GM12874 (cell line): ENCODE measurements at regions not wholly inside any gene's neighbourhood (a gene's known extent, or its start where the extent isn't known, plus 50 kb on each side); places are given as distances from the start of the nearest gene placed in this dataset.

Experiments
- CTCF ChIP-seq: IDR thresholded peaks from 2 replicates; pipeline ENCODE4 v1.5.1; 2011; ENCODE audit warnings: low read depth, mild to moderate bottlenecking, control low read depth, low read length, moderate library complexity; ENCODE audit not compliant: insufficient read depth

DNA sequence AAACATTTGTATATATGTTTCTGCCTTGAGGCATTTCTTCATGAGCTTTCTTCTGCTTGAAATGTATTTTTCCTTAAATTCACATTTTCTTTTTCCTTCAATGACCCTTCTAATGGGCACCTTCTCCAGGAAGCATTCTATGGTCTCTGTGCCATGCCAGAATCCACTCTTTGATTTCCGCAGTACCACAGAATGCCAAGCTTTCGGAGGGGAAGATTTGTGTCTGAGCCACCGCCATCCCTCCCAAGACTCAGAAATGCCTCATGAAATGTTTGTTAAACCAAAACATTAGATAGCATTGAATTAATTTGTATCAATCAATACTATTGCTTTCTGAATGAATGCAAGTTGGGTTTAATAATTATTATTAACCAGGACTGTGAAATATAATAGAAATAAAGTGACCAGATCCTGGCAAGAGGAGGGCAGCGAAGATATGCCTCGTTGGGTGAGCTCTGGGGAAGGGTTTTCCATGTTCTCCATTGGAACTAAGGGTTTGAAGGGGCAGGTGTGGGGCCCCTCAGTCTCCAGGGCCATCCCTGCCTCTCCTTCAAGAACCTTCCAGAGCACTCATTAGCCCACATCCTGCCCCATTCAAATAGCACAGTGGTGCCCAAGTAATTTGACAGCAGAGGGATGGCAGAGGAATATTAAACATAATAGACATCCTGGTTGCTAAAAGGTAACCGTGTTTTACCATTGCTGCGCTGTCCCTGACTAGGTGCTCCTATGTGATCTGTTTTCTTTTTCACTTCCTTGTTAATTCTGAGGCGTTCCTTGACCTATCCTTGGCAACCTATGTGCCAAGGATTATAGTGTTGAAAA, 189.6 kb downstream of the MYCN start:
- TF ChIP-seq CTCF, result no peak

DNA sequence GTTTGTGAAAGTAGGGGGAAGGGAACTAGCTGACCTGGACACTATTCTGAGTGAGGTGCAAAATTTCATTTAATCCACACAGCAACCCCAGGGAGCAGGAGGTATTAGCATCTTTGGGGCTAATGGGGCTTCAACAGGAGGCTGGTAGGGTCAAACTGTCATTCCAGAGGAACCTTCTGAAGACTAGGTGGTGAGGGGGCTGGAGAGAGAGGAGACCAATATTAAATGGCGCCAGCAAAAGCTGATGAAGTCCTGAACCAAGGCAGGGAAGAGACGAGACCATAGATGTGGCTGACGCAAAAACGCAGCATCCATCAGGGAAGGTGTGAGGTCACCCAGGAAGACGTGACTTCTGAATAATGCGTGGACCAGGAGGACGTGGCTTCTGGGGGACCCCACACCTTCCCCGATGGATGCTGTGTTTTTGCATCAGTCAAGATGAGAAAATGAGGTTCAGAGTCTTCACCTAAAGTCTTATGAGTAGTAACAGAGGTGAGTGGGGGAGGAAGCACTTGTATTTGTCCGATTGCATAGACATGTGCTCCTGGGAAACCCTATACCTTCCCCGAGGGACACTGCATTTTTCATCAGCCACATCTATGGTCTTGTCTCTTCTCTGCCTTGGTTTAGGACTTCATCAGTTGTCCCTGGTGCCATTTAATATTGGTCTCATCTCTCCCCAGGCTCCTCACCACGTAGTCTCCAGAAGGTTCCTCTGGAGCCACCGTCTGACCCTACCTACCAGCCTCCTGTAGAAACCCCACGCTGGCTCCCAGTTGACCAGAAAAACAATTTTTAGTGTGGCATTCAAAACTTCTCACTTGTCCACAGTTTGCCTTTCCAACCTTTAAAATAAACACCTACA, 188.6 kb downstream of the MYCN start:
- no peak for TF ChIP-seq CTCF

GRCh38 chr2:16127958-16128357, 187.6 kb downstream of the MYCN start:
- TF ChIP-seq CTCF, result no peak

DNA sequence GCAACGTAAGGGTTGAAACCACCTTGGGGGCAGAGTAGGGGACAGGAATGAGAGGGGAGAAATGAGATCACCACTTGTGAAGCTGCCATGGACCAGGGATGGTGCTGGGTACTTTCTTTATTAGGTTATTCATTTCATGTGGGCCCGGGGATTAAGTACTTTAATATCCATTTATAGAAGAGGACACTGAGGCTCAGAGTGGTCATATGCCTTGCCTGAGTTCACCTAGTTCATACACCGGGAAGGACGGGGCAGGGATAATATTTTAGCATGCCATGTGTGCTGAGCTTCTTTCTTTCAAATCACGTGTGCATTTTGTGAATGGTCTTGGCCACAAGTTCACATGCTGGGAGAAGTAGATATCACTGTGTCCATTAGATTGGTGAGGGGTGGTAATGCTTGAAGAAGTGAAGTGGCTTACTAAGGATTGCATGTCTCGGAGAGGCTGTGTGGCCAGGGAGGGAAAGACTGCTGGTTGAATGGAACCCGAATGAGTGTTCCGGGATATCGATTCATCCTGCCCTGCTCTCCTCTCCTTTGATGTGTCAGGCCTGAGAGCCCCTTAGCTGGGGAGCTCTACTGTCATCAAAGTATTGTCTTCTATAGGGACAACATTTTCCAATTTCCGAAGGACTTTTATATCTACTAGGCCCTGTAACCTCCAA, 187.1 kb downstream of the MYCN start:
- no peak for TF ChIP-seq CTCF

- no peak for TF ChIP-seq CTCF
Observed at GRCh38 chr2:16126517-16127275, 186.3 kb downstream of the MYCN start.

DNA sequence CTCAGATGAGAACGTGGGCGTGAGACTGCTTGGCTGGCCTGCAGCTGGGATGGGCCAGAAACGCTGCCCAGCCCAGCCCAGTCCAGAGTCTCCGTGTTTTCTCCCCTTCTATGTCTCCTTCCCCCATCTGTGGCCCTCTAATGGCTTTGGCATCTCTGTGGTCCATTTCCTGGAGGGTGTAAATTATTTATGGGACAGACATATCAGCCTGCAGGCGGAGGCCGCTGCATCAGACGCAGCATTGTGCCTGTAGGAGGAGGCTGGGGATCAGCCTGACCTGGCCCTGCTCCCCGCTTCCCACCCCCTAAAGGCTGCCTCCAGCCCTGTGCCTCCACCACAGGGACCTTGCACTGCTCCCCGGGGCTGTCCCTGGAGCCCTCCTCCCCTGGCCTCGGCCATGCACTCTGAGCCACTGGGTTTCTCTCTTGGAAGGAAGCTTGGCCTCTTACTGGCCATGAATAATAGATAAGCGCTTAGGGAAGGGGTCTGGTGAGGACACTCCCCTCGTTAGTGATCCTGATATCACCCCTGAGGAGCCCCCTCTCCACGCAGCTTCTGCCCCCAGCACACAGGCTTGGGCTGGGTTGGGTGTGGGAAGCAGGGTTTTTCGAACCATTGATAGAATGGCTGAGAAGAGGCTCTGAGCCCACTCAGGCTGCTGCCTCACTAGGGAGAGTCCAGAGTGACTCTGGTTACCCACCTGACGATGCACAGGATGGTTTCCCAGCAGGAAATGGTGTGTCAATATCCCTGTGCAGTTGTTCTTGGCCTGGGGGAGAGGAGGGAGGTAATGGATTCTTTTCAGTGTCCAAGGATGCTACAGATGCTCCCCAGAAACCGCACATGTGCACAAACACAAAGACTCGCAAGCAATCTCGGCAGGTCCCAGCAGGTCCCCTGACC, 185.5 kb downstream of the MYCN start:
- TF ChIP-seq CTCF, result no peak
